NCI-H82 (cell line): ENCODE measurements at regions not wholly inside any gene's neighbourhood (a gene's known extent, or its start where the extent isn't known, plus 50 kb on each side); places are given as distances from the start of the nearest gene placed in this dataset.
"Not testable (repeated sequence)": the region's sequence is repeated elsewhere in the genome, so short reads cannot be mapped to it uniquely, and the experiment has no call there.

Experiments
- DNase-seq: peaks from one replicate; lab custom pipeline; 2025; lab: John Stamatoyannopoulos, UW

GRCh38 chrX:115357326-115358120 is 68.0 kb downstream of the LUZP4 start:
- DNase-seq = peak; percentile 3

- not testable (repeated sequence) for DNase-seq
Measured at GRCh38 chrX:115359508-115359907, 70.0 kb downstream of the LUZP4 start.

GRCh38 chrX:115360220-115360781 is 70.8 kb downstream of the LUZP4 start:
- peak; percentile 6 for DNase-seq

- peak; percentile 43 for DNase-seq
Measured at GRCh38 chrX:115362334-115363095, 73.0 kb downstream of the LUZP4 start.

GRCh38 chrX:115363372-115363771 is 73.9 kb downstream of the LUZP4 start:
- DNase-seq = peak; percentile 19

GRCh38 chrX:115363897-115364296 is 74.4 kb downstream of the LUZP4 start:
- no peak for DNase-seq

GRCh38 chrX:115364670-115365069 is 75.2 kb downstream of the LUZP4 start:
- DNase-seq = no peak

GRCh38 chrX:115366535-115366934 is 77.0 kb downstream of the LUZP4 start:
- peak; percentile 40 for DNase-seq

GRCh38 chrX:115367455-115367854 is 77.9 kb downstream of the LUZP4 start:
- no peak for DNase-seq

GRCh38 chrX:115367951-115368350 is 78.4 kb downstream of the LUZP4 start:
- peak; percentile 1 for DNase-seq

- DNase-seq = no peak
Measured at GRCh38 chrX:115368876-115369275, 79.4 kb downstream of the LUZP4 start.

- DNase-seq = peak; percentile 54
Measured at GRCh38 chrX:115372152-115372551, 82.6 kb downstream of the LUZP4 start.

- no peak for DNase-seq
Measured at GRCh38 chrX:115373308-115373707, 83.8 kb downstream of the LUZP4 start.

GRCh38 chrX:115378471-115378870 is 89.0 kb downstream of the LUZP4 start:
- DNase-seq = no peak

- no peak for DNase-seq
Measured at GRCh38 chrX:115387327-115387726, 97.8 kb downstream of the LUZP4 start.

- no peak for DNase-seq
Measured at GRCh38 chrX:115388879-115389278, 99.4 kb downstream of the LUZP4 start.

- no peak for DNase-seq
Measured at GRCh38 chrX:115390078-115390477, 100.6 kb downstream of the LUZP4 start.

- DNase-seq = no peak
Measured at GRCh38 chrX:115392031-115392430, 102.5 kb downstream of the LUZP4 start.

- DNase-seq = no peak
Measured at GRCh38 chrX:115392871-115393270, 103.4 kb downstream of the LUZP4 start.

- no peak for DNase-seq
Measured at GRCh38 chrX:115393271-115393670, 103.8 kb downstream of the LUZP4 start.

- not testable (repeated sequence) for DNase-seq
Measured at GRCh38 chrX:115394806-115395205, 105.3 kb downstream of the LUZP4 start.

- no peak for DNase-seq
Measured at GRCh38 chrX:115399306-115399705, 109.8 kb downstream of the LUZP4 start.

- no peak for DNase-seq
Measured at GRCh38 chrX:115400960-115401359, 111.4 kb downstream of the LUZP4 start.
